HG03095 (cell line): ENCODE measurements at regions not wholly inside any gene's neighbourhood (a gene's known extent, or its start where the extent isn't known, plus 50 kb on each side); places are given as distances from the start of the nearest gene placed in this dataset.
"Not testable (repeated sequence)": the region's sequence is repeated elsewhere in the genome, so short reads cannot be mapped to it uniquely, and the experiment has no call there.

Source experiments
- ATAC-seq: cut with Tn5 transposase; IDR thresholded peaks from one replicate; pipeline ENCODE4 v1.9.1; 2021; ENCODE audit warnings: moderate library complexity; ENCODE audit not compliant: unreplicated experiment

DNA sequence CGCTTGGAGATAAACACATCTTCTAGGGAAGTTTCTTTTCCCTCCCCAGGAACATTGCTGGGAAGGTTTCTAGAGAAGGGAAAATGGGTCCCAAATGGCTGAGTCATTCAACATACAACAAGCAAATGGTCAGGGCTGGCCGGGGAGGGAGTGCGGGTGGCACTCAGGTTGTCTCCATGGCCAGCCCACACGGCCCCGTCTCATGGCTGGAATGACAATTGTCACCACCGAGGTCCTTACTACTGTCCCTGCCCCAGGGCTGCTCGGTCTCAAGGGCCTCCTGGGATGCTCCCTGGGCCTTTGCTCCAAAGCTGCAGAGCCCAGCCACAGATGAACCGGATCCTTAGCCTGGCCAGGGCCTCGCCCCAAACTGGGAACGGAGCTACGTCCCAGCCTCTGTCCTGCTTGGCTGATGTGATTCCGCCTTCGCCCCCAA is 121.9 kb downstream of the FGF18 start:
- ATAC-seq: no peak

DNA sequence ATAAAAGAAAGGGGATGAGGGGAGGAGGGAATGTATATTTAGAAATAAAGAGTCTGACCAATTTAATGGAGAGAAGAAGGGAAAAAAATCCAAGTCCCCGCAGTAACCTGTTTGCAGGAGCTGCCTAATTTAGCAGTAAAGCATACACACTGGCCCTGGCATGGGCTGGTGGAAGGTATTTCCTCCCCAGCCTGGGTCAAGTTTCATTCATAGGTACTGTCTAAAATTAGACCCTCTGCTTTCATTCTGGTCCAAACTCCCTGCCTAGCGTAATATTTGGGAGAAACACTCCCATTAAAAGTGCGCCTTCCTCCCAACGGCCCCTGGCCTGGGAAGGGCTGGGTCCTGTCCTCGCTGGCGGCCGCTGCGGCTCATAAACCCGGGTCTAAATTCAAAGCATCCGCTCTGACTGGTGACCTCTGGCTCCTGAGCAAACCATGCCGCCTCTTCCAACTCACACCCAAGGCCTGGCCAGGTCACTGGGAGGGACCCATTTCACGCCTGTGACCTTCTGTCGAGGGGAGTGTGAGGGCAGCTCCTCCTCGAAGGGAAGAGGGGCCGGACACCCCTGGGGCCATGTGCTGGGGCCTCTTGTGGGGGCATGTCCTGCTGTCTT is 123.2 kb downstream of the FGF18 start:
- no peak for ATAC-seq

DNA sequence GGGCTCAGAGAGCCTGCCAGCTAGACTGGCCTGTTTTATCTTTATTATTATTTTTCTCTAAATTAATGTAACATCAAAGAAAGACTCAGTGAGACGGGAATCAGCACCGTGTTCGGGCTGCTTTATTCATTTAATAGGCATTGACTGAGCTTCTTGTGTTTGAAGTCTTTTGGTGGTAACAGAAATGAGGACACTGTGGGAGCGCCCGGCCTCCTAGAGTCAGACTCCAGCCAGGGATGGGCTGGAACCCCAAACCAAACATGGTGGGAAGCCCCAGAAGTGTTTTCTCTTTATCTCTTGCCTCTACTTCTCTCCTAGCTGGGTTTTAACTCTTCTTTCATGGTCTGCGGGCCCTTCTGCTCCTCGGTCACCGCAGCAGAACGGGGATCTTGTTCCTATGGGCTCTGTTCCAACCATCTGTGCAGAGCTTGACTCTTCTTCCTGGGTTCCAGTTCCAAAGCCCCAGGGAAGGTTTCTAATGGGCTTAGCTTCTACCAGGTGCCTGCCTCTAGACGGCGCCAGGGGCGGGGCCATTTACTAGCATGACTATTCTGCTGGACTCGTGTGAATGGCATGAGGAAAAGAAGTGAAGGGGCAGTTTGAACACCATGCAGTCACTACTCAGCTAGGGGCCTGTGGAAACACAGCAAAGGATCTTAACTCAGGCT is 123.8 kb downstream of the FGF18 start:
- ATAC-seq: no peak

DNA sequence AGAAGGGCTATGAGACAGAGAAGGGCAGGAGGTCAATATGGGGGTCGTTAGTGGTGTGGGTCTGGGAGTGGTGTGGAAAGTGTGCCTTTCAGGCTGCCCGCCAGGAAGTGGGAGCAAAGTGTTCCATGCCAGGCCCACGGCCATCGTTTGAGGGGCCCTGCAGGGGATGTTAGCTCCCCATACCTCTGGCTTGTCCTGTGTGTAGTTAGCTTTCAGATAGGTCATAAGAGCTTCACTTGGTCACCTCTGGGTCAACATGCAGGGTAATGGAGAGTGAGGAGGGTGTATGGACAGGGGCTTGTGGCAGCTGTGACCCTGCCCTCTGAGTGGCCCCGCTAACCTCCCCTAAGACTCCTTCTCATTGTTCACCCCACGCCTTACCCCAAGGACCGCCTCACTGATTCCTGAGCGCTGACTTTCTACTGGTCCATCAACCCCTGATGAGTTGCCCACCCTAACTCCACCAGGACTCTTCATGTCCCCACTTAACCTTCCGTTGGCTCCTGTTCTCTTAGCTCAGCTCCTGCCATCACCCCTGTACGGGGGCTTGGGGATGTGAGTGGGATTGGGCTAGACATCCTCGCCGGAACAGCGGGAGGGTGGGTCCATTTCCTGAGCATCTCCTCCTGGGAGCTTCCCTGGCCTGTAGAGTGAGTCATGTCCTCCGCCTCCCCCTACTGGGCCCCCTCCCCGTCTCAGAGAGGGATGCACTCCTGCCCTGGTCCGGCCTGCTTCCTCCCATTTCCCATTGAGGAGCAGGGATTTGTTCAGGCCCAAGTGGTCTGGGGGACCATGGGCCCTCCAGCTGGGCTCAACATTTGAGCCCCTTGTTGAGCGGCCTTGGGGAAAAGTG is 125.7 kb downstream of the FGF18 start:
- ATAC-seq: no peak

DNA sequence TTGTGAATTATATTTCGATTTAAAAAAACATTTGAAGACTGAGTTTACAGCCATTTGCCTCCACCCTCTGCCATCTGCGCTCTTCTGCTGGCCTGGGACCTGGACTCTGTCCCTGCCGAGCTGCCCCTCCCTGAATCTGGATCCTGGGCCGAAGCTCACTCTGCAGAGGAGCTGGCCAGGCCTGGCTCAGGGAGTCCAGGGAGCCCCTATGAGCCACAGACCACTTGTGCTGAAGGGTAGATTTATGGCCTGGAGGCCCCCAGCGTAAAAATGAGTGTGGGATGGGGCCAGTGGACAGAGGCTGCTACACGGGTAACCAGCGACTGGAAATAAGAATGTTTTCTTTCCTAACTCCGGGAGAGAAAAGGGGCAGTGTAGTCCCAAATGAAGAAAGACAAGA is 129.8 kb downstream of the FGF18 start:
- no peak for ATAC-seq

DNA sequence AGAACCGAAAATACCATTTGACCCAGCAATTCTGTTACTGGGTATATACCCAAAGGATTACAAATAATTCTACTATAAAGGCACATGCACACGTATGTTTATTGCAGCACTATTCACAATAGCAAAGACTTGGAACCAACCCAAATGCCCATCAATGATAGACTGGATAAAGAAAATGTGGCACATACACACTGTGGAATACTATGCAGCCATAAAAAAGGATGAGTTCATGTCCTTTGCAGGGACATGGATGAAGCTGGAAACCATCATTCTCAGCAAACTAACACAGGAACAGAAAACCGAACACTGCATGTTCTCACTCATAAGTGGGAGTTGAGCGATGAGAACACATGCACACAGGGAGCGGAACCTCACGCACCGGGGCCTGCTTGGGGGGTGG is 134.4 kb downstream of the FGF18 start:
- ATAC-seq: not testable (repeated sequence)

DNA sequence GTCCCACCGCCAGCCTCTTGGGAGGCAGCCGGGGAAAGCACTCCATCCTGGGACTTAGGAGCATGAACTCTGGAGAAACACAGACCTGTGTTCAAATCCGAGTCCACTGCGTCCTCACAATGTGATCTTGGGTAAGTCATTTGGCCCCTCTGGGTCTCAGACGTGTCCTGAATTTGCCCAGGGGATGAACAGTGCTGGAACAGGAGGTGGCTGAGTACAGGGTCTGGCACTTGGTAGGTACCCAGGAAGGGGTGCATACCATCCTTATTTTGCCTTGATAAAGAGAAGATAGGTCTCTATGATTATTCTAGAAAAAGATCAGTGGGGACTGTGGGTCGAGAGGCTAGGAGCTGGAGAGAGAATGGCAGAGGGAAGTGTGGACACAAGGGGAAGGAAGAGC is 135.7 kb downstream of the FGF18 start:
- ATAC-seq: no peak

DNA sequence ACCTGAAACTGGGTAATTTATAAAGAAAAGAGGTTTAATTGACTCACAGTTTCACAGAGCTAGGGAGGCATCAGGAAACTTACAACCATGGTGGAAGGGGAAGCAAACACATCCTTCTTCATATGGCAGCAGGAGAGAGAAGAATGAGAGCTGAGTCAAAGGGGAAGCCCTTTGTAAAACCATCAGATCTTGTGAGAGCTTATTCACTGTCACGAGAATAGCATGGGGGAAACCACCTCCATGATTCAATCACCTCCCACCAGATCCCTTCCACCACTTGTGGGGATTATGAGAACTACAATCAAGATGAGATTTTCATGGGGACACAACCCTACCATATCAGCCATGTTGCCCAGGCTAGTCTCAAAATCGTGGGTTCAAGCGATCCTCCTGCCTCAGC is 143.4 kb downstream of the FGF18 start:
- no peak for ATAC-seq

DNA sequence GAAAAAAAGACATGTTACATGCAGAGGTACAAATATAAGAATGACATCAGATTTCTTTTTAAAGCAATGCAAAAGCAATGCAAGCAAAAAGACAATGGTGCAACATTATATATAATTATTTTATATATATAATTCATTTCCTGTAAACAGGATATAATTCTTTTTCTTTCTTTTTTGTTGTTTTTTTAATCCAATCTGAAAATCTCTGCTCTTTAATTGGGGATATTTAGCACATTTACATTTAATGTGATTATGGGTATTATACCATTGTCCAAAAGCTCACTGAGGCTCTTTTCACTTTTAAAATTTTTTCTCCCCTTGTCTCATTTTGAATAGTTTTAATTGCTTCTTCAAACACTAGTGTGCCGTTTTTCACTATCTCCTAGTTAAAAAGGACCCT is 148.9 kb downstream of the FGF18 start:
- ATAC-seq: no peak

DNA sequence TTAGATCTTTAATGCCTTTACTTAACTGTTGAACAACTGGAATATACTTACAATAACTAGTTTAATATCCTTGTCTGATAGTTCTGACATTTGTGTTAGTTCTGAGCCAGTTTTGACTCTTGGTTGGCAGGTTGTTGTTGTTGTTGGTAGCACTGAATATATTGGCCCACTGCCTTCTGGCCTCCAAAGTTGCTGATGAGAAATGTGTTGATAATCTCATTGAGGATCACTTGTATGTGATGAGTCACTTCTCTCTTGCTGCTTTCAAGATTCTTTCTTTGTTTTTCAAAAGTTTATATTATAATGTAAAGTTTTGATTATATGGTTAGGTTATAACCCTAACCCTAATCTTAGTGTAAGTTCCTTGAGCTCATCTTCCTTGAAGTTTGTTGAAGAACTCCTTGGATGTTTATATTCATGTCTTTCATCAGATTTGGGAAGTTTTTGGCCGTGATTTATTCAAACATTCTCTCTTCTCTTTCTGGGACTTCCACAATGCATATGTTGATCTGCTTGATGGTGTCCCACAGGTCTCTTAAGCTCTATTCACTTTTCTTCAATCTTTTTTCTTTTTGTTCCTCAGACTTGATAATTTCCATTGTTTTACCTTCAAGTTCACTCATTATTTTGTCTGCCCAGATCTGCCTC is 149.7 kb downstream of the FGF18 start:
- no peak for ATAC-seq

DNA sequence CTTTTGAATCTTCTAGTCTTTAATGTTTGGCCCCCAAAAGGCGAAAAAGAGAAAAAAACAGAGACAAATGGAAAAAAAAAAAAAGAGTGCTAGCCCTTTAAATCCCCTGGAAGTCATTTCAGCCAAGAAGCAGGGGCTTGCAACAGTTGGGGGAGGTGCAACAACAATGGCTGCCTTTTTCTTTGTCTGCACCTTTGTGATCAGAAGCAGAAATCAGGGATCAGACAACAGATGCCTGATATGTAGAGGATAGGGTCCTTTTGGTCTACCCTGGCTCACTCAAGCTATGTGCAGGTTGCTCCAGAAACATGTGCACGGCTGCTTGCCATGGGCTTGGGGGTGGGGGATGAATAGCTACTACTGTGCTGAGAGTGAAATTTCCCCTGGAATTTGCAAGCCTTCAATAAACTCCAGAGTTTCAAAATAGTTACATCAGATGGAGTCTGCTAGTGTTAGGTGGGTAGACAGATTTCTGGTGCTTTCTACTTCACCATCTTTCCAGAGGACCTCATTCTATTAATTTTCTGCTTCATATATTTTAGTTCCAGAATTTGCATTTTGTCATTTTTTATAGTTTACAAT is 150.9 kb downstream of the FGF18 start:
- ATAC-seq: no peak

DNA sequence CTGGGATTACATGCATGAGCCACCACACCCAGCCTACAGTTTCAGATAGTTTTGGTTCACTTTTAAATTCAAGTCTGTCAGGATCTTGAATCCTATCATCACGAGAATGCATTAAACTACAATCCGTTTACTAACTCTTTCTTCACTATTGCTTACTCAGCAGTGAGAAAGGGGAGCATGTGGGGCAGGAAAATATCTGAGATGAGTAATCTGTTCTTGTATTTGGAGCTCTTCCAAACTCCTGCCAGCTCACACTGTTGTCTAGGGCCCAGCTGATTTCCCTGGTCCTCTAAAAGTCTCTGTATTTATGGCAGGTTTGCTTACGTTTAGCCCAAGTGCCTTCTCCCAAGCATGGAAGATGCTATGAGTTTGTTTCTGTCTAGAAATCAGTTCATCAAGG is 152.2 kb downstream of the FGF18 start:
- ATAC-seq: no peak

DNA sequence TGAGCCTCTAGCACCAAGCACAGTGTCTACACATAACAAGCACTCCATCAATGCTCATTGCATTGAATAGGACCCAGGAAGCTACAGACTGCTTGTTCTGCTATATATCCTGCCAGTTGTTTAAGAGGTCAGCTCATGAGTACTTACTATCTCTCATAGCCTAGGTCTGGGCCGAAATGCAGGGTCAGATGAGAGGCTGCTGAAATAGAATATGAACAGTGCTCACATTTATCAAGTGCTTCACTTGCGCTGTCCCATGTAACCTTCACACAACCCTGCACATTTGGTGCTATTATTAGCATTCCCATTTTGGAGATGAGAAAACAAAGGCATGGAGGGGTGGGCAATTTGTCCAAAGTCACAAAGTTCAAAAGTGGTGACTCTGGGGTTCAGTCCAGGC is 153.6 kb downstream of the FGF18 start:
- ATAC-seq: no peak

DNA sequence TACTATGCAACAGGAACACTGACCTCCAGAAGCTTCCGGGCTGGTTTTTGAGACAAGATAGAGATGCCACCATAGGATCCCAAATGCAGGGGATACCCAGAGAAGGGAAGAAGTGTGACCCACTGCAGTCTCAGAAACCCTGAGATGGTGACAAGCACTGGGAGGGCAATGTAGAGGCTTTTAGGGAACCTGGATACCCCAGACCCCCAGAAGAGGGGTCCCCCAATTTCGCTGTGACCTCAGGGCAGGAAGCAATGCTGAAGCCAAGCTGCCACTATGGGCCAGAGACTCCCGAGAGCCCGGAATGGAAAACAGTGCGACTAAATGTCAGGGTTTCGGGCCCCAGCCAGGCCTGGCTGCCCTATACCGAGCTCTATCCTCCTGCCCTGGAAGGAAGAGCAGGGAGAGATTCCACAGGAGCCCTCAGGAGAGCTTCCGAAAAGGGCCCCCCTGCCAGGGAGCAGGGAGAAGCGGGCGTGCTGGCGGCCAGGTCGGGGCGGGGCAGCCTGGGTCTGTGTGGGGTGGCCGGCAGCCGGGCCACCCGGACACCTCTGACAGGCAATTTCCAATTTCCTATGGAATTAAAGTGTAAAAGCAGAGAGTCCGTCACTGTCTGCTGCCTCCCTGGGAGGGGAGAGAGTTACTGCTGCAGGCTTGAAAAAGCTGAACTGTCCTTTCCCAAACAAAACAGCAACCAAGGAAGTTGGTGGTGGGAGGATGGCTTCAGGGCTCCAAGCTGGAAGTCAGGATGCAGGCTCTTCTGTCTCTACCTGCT is 154.2 kb downstream of the FGF18 start:
- ATAC-seq: no peak

DNA sequence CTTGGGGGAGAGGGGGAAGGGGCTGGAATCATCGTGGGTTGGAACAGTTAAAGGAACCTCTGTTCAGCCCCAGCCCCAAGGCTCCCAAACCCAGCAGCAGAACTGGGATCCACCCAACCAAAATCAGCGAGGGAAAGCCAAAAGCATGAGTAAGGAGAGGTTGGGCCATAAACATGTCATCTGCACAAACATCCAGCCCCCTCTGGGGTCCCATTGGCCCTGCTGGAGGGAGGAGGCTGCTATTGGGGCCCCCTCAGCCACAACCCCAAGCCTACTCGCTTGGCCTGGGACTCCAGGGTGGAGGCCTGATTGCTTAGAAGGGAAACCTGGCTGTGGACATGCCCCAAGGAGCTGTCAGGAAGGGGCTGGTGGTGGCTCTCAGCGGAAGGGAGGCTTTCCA is 154.9 kb downstream of the FGF18 start:
- ATAC-seq: no peak

DNA sequence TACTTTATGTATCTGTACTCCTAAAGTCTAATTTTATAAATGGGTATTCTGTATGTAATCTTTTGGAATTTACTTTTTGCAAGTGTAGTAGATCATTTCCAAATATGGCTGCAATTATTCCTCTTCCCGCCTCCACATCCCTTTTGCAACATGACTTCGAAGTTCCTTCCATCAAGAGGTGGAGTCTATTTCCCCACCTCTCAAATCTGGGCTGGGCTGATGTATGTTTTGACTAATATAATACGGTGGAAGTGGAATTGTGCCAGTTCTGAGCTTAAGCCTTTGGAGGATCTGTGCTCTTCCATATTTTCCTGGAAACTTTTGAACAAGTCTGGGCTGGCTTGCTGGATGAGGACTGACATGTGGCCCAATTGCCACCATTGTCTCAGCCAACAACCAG is 155.9 kb downstream of the FGF18 start:
- ATAC-seq: no peak

DNA sequence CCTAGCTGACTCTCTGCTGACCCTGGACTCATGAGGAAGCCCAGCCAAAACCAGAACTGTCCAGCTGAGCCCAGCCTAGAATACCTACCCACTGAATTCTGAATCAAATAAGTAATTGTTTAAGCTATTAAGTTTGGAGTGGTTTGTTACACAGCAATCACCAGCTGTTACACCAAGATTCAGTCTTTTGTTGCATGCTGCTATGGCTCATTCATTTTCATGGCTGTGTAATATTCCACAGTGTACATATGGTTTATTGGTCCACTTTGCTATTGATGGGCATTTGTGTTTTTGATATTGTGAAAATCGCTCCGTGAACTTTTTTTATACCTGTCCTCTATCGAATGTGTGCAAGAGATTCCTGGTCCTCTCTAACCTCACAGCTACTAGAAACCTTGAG is 156.4 kb downstream of the FGF18 start:
- no peak for ATAC-seq

DNA sequence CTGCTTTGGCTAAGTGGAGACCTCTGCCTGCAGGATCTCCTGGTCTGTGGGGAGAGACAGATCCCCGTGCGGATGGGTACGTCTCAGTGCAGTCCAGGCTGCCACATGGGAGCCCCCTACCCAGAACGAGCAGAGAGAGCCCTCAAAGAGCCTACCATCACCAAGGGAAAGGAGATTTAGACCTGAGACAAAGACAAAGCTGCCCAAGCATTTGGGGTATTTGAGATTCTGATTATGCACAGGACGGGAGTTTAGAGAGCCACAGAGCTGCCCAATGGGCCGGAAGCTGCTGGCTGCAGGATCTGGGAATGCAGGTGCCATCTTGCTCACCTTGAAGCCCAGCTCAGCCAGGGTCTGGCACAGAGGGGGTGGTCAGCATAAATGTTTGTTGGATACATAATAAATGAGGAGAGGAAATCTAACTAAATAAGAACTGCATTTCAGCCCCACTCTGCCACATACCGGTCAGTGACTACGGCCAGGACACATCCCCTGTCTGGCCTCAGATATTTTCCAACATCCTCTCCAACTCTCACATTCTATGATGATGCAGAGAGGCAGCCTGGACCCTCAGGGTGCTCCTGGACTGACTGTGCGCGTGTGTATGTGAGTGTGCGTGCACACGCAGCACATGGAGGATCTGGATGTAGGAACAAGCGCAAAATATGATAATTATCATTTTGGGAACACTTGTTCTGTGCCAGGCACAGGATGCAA is 157.8 kb downstream of the FGF18 start:
- no peak for ATAC-seq

DNA sequence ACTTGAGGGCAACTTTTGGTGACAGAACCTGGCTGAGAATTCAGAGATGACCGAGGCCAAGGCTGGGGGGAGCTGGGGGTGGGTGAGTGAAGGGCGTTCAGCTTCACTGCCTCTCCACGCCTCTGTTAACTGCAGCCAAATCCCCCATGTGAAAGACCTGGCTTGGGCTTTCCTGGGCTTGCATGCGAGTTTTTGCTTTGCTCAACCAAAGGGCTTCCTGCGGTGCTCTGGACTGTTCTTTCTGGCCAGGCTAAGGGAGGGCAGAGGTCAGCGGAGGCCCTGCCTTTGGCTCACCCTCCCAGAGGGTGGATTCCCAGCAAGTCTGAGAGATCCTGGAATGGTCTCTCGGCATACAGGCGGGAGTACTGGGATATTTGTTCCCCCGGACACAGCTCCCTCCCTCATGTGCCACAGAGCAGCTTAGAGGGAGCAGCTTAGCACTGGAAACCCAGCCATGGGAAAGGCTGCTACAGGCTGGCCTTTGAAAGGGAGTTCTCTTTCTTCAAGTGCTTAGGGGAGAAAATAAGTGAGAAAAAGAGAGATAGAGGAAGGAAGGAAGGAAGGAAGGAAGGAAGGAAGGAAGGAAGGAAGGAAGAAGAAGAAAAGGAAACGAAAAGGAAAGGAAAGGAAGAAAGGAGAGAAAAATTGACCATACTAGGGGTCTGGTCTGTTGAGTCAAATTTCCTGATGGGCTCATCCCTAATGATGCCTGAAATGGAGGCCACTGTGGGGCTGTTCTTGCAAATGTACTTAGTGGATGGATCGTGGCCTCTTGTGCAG is 158.8 kb downstream of the FGF18 start:
- no peak for ATAC-seq
